Brain microvascular endothelial cell (primary cell): ENCODE measurements at regions not wholly inside any gene's neighbourhood (a gene's known extent, or its start where the extent isn't known, plus 50 kb on each side); places are given as distances from the start of the nearest gene placed in this dataset.

Experiments used
- DNase-seq: peaks from one replicate; pipeline ENCODE4 v3.0.0-alpha.2; 2020
- H3K27ac ChIP-seq: fragments of 250-450 bp; sonication (Bioruptor Pico); 2 replicates; pipeline ENCODE4 v1.5.1; 2020; ENCODE audit warnings: mild to moderate bottlenecking, moderate library complexity
- H3K27me3 ChIP-seq: fragments of 250-450 bp; sonication (Bioruptor Pico); replicated peaks from 2 replicates; pipeline ENCODE4 v1.5.1; 2020; ENCODE audit warnings: mild to moderate bottlenecking
- H3K36me3 ChIP-seq: fragments of 250-450 bp; sonication (Bioruptor Pico); replicated peaks from 2 replicates; pipeline ENCODE4 v1.5.1; 2020; ENCODE audit warnings: mild to moderate bottlenecking
- H3K4me3 ChIP-seq: 2 replicates; pipeline ENCODE4 v1.5.1; 2011; ENCODE audit warnings: low read depth, mild to moderate bottlenecking, control low read depth, low read length, moderate library complexity
- CTCF ChIP-seq: IDR thresholded peaks from 2 replicates; pipeline ENCODE4 v1.5.1; 2011; ENCODE audit warnings: low read depth, mild to moderate bottlenecking, moderate library complexity, low read length, control low read depth, inconsistent platforms; ENCODE audit errors: missing control alignments
- in situ Hi-C: cut with HindIII; loops from 2 replicates; pipeline ENCODE4 v1.10.0; 2017; ENCODE audit warnings: low sequenced_read_pairs, low pct_ligation_motif_present

- in situ Hi-C loops, result no loop called here
- no peak for TF ChIP-seq CTCF
- Histone ChIP-seq H3K36me3 (no peaks in the 10 kb centered on the region), H3K27ac (no peak overlapping the region), H3K27me3 (no peaks in the 10 kb centered on the region), H3K4me3 (no peak overlapping the region)
- no peak for DNase-seq
These were observed 380.7 kb upstream of the KIRREL3 start for GRCh38 chr11:127381247-127381646.

GRCh38 chr11:127379686-127380085, 379.1 kb upstream of the KIRREL3 start:
- in situ Hi-C loops, result no loop called here

GRCh38 chr11:127376301-127376700, 375.7 kb upstream of the KIRREL3 start:
- Histone ChIP-seq H3K27ac (no peak overlapping the region), H3K4me3 (no peak overlapping the region), H3K36me3 (no peaks in the 10 kb centered on the region), H3K27me3 (no peaks in the 10 kb centered on the region)
- in situ Hi-C loops, result no loop called here
- DNase-seq, result no peak
- no peak for TF ChIP-seq CTCF

More at GRCh38 chr11:127379686-127380085, 379.1 kb upstream of the KIRREL3 start:
- Histone ChIP-seq H3K4me3 (no peak overlapping the region), H3K27me3 (no peaks in the 10 kb centered on the region), H3K27ac (no peak overlapping the region), H3K36me3 (no peaks in the 10 kb centered on the region)
- DNase-seq, result no peak
- no peak for TF ChIP-seq CTCF

GRCh38 chr11:127369356-127369755, 368.8 kb upstream of the KIRREL3 start:
- in situ Hi-C loops, result no loop called here
- Histone ChIP-seq H3K27ac (no peak overlapping the region), H3K4me3 (no peak overlapping the region), H3K36me3 (no peaks in the 10 kb centered on the region), H3K27me3 (no peaks in the 10 kb centered on the region)
- DNase-seq, result no peak
- no peak for TF ChIP-seq CTCF

GRCh38 chr11:127362754-127363308, 362.3 kb upstream of the KIRREL3 start:
- Histone ChIP-seq H3K4me3 (no peak overlapping the region), H3K27ac (no peak overlapping the region), H3K36me3 (no peaks in the 10 kb centered on the region), H3K27me3 (no peaks in the 10 kb centered on the region)
- in situ Hi-C loops, result no loop called here
- no peak for TF ChIP-seq CTCF
- DNase-seq, result no peak

- Histone ChIP-seq H3K27me3 (no peaks in the 10 kb centered on the region), H3K36me3 (no peaks in the 10 kb centered on the region), H3K27ac (no peak overlapping the region), H3K4me3 (no peak overlapping the region)
- no peak for TF ChIP-seq CTCF
- DNase-seq, result no peak
- in situ Hi-C loops, result no loop called here
These were observed 357.6 kb upstream of the KIRREL3 start for GRCh38 chr11:127358160-127358559.
